NCI-H1105 treated with DMSO at 0.1 percent for 48 hours (cell line): ENCODE measurements at regions not wholly inside any gene's neighbourhood (a gene's known extent, or its start where the extent isn't known, plus 50 kb on each side); places are given as distances from the start of the nearest gene placed in this dataset.
A peak's percentile ranks its signal among the peaks of the same experiment; 100 is the strongest.
"Not testable (repeated sequence)": the region's sequence is repeated elsewhere in the genome, so short reads cannot be mapped to it uniquely, and the experiment has no call there.

Experiments used
- DNase-seq: peaks from one replicate; lab custom pipeline; 2025; lab: John Stamatoyannopoulos, UW

- no peak for DNase-seq
These were observed 142.4 kb upstream of the ERCC6L2 start for GRCh38 chr9:95732802-95733688.

- no peak for DNase-seq
These were observed 143.6 kb upstream of the ERCC6L2 start for GRCh38 chr9:95731876-95732275.

GRCh38 chr9:95729669-95730368, 145.7 kb upstream of the ERCC6L2 start:
- DNase-seq = no peak

DNA sequence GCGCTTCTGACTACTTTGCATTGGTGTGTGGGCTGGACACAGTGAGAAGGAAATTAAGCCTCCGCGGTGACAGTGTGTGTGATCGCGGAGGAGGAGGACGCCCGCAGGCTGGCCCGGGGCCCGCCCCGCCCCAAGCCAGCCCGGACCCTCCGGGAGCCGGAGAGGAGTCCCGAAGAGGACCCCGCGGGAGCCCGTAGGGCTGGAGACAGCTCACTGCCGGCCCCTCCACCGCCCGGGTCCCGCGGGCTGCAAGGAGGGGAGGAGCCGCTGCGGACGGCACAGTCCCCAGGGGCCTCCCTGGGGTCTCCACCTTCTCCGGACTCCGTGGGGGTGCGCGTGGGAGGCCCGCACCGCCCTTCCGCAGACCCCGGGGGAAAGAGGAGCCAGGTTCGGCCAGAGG, 146.4 kb upstream of the ERCC6L2 start:
- DNase-seq = no peak

DNA sequence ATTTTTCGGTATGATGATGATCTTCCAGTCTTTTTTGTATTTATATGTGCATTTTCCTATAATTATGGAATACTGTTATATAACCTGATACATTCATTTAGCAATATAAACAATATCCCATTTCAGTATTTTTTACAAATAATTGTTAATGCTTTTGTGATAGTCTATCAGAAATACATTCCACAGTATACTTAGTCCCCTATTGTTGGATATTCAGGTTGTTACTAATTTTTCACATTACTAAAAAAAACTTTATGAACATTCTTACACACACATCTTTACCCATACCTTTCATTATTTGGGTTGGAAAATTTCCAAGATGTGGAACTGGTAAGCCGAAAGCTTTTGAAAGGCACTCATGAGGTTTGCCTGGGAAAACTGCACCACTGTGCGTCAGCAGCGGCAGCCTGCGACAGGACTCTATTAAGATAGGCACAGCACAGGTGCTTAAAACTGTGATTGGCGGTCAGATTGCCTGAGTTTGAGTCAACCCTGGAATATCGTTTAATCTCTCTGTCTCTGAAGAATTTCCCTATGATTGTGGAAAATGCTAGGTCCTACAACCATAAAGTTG, 147.5 kb upstream of the ERCC6L2 start:
- no peak for DNase-seq

- peak; percentile 27 for DNase-seq
These were observed 148.7 kb upstream of the ERCC6L2 start for GRCh38 chr9:95726756-95727155.

GRCh38 chr9:95725045-95725444, 150.4 kb upstream of the ERCC6L2 start:
- DNase-seq = no peak

DNA sequence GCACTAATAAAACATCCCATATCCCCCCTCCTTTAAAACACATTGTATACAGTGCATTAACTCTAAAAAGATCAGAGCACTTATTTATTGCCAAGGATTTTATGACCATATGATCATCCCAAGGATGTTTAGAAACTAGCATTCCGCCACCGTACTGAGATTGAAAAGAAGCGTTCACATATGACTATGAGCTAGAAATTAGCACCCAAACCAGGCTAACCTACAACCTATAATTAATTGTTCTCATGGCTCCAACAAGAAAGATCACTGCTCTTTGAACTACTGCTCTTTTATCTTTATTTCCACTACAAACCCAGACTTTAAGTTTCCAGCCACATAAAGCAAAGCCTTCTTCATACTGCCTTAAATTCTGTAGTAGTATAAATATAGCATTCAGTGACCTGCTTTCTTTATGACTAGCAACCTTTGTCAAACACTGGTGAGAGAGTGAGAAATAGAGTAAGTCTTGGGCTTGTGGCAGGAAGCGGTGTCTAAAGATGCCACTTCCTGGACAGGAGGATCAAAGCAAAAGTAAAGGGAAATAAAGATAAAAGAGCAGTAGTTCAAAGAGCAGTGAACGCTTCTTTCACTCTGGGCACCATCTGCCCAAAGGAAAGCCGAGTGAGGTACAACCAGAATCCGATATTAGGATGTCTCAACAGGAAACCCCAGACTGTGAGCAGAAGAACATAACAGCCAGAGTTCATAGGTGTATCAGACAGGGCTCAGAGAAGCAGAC, 151.1 kb upstream of the ERCC6L2 start:
- DNase-seq = no peak

- peak; percentile 46 for DNase-seq
These were observed 153.3 kb upstream of the ERCC6L2 start for GRCh38 chr9:95722141-95722540.

DNA sequence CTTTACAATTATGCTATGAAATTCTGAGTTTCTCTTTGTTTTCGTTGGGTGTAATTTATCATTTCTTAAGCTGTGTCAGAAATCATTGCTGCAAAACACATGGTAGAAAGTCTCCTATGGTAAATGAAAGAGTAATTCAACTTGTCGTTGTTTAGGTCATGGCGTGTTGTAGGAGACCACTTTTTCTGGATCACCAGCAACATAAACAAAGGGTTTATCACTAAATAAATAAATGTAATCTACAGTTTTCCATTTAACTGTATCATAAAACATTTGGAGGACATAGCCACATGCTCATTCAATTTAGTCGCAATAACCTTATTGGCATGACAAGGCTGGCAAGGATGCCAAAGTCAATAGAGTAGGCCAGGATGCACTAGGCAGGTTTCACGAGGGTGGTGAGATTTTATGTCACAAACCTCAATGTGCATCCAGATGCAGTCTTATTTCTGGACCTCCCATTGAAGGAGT, 154.4 kb upstream of the ERCC6L2 start:
- DNase-seq = peak; percentile 11

DNA sequence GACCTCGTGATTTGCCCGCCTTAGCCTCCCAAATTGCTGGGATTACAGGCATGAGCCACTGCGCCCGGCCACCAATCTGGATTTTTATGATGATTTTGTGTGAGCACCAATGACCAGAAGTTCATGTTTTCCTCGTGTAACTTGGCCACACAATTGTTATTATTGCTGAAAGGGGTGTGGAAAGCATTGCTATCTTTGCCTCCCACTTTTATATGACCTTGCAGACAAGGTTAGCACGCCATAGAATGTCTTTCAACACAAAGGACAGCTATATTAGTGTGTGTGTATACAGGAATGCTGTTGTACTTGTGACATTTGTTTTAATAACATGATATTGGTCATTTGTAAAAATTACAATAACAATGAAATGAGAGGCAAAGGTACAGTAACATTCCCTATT, 155.0 kb upstream of the ERCC6L2 start:
- no peak for DNase-seq

DNA sequence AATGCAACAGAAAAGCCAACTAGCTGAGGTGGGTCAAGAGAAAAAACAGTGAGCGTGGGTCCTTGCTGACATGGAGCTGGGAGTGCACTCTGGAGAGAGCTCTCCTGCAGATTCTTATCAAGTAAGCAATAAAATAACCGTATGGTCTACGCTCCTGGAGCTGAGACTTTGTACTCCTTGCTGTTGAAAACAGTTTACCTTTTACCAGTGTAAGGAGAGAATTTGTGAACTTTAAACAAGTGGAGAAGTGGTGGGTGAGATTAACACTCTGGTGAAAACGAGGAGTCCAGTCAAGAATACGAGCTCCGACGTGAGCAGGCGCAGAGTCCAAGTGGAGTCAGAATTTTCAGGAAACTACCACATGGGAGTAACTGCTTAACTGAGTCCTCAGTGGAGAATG, 156.1 kb upstream of the ERCC6L2 start:
- no peak for DNase-seq

DNA sequence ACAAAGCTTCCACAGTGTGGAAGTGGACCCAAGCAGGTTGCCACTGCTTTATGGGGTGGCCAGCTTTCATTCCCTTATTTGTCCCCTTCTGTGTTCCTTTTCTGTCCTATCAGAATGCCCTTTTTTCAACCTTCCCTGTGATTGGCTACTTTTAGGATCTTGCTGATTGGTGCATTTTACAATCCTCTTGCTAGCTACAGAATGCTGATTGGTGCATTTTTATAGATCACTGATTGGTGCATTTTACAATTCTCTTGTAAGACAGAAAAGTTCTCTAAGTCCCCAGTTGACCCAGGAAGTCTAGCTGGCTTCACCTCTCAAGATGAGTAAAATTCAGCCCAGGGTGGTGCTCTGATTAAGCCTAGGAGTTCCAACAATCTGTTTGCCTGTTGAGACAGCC, 157.2 kb upstream of the ERCC6L2 start:
- no peak for DNase-seq

GRCh38 chr9:95715868-95716435, 159.5 kb upstream of the ERCC6L2 start:
- no peak for DNase-seq

GRCh38 chr9:95710446-95710845, 165.0 kb upstream of the ERCC6L2 start:
- DNase-seq = no peak

DNA sequence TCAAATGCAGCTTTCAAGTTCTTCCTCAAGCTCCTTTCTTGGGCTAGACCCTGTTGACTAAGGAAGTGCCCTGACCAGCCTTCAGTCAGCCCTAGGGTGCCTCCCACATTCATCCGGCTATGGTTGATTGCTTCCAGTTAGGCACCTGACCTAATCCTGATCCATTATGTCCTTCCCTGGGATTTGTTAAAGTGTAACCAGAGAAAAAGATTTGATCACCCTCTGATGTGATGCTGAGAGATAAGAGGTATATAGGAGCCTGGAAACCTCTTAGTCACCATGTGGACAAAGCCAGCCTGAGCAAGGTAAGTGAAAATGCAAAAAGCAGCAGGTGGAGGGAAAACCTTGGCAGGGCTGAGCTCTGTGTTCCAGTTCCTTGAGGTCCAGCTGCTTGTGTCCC, 178.8 kb upstream of the ERCC6L2 start:
- no peak for DNase-seq

- no peak for DNase-seq
These were observed 174.7 kb upstream of the PTCH1 start for GRCh38 chr9:95691435-95691834.

DNA sequence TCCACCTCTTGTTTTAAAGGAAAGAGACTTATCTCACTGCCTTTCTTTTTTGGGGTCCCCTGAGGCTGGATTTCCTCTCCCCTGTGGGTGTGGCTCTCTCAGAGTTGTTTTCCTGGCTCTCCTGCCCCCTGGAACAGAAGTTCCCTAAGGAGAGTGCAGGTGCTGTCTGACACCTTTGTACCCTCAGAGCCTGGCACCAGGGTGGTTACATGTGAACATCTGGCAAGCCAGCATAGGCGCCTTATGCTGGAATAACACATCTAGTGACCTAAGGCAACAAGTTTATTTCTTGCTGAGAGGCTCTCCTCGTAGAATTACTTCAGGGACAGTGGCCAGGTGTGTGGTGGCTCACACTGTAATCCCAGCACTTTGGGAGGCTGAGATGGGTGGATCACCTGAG, 172.9 kb upstream of the PTCH1 start:
- no peak for DNase-seq

GRCh38 chr9:95684516-95684915, 167.7 kb upstream of the PTCH1 start:
- no peak for DNase-seq

- DNase-seq = not testable (repeated sequence)
These were observed 163.5 kb upstream of the PTCH1 start for GRCh38 chr9:95680306-95680705.

GRCh38 chr9:95679874-95680273, 163.1 kb upstream of the PTCH1 start:
- DNase-seq = no peak

- DNase-seq = no peak
These were observed 162.0 kb upstream of the PTCH1 start for GRCh38 chr9:95678759-95679158.
